Endodermal cell (in vitro differentiated cells): ENCODE measurements at regions not wholly inside any gene's neighbourhood (a gene's known extent, or its start where the extent isn't known, plus 50 kb on each side); places are given as distances from the start of the nearest gene placed in this dataset.

Experiments used
- DNase-seq: peaks from one replicate; pipeline ENCODE4 v3.0.0-alpha.2; 2017
- H3K27ac ChIP-seq: 2 replicates; pipeline ENCODE4 v1.5.1; 2013; ENCODE audit warnings: mild to moderate bottlenecking, low read depth, low read length, moderate library complexity
- H3K27me3 ChIP-seq: 2 replicates; pipeline ENCODE4 v1.6.1; 2013; ENCODE audit warnings: mild to moderate bottlenecking, low read length, moderate library complexity; ENCODE audit not compliant: insufficient read depth, control insufficient read depth, poor library complexity, severe bottlenecking
- H3K36me3 ChIP-seq: 2 replicates; pipeline ENCODE4 v1.7.0; 2013; ENCODE audit warnings: mild to moderate bottlenecking, low read length, moderate library complexity; ENCODE audit not compliant: control insufficient read depth, insufficient read depth
- H3K4me1 ChIP-seq: one replicate; pipeline ENCODE4 v1.7.0; 2013; ENCODE audit warnings: low read length; ENCODE audit not compliant: control insufficient read depth, insufficient read depth
- H3K4me3 ChIP-seq: 2 replicates; pipeline ENCODE4 v1.5.1; 2013; ENCODE audit warnings: mild to moderate bottlenecking, low read length, moderate library complexity
- H3K9ac ChIP-seq: 2 replicates; pipeline ENCODE4 v1.6.1; 2013; ENCODE audit warnings: mild to moderate bottlenecking, low read length, moderate library complexity; ENCODE audit not compliant: poor library complexity, severe bottlenecking; ENCODE audit errors: extremely low read depth
- H3K9me3 ChIP-seq: 2 replicates; pipeline ENCODE4 v1.6.1; 2013; ENCODE audit warnings: mild to moderate bottlenecking, low read length, moderate library complexity; ENCODE audit not compliant: control insufficient read depth
- H3K27ac Mint-ChIP-seq: 2 replicates; pipeline ENCODE4 v1.8.0; 2020; ENCODE audit warnings: mixed read lengths
- H3K27me3 Mint-ChIP-seq: 2 replicates; pipeline ENCODE4 v1.8.0; 2021; ENCODE audit warnings: mild to moderate bottlenecking, mixed read lengths; ENCODE audit not compliant: insufficient read depth
- H3K36me3 Mint-ChIP-seq: 2 replicates; pipeline ENCODE4 v1.8.0; 2020; ENCODE audit warnings: low read depth, mixed read lengths
- H3K4me1 Mint-ChIP-seq: 2 replicates; pipeline ENCODE4 v1.8.0; 2020; ENCODE audit warnings: mixed read lengths
- H3K4me3 Mint-ChIP-seq: 2 replicates; pipeline ENCODE4 v1.8.0; 2020; ENCODE audit warnings: mild to moderate bottlenecking, moderate library complexity, mixed read lengths
- H3K9me3 Mint-ChIP-seq: 2 replicates; pipeline ENCODE4 v1.8.0; 2020; ENCODE audit warnings: mild to moderate bottlenecking, mixed read lengths
- CTCF ChIP-seq: fragments of 200-600 bp; sonication (generic); conservative IDR thresholded peaks from 2 replicates; pipeline ENCODE4 v1.5.0; 2021; ENCODE audit warnings: antibody characterized with exemption, mild to moderate bottlenecking
- WGBS, 2 experiments: methylation state at CpG; one replicate each; pipeline versions ENCODE4 v1.1.5 to v1.1.7; 2013; ENCODE audit warnings: missing lambda C conversion rate in 2 of 2, mixed read lengths in 1 of 2; ENCODE audit not compliant: insufficient coverage in 1 of 2, insufficient read length in 1 of 2; 5-methylcytosine and 5-hydroxymethylcytosine counted together

- Histone ChIP-seq H3K36me3 (no peaks in the 10 kb centered on the region), H3K27me3 (no peaks in the 10 kb centered on the region), H3K9me3 (no peaks in the 10 kb centered on the region), H3K4me1 (no peaks in the 10 kb centered on the region), H3K4me3 (no peak overlapping the region), H3K9ac (no peak overlapping the region), H3K27ac (no peak overlapping the region)
- no peak for DNase-seq
- Mint-ChIP-seq H3K27me3 (no peaks in the 10 kb centered on the region), H3K27ac (no peak overlapping the region), H3K4me3 (no peak overlapping the region), H3K9me3 (peaks cover under 1% of the 10 kb centered on the region), H3K36me3 (no peaks in the 10 kb centered on the region), H3K4me1 (peaks cover 29% of the 10 kb centered on the region)
- TF ChIP-seq CTCF, result no peak
- WGBS, 2 experiments, result 88 to 95% methylated on average over 5 to 6 of the region's 6 CpGs
Observed at GRCh38 chr12:18970603-18971002, 158.9 kb upstream of the PLEKHA5 start.

GRCh38 chr12:18971932-18972331 is 157.6 kb upstream of the PLEKHA5 start:
- Histone ChIP-seq H3K4me3 (no peak overlapping the region), H3K36me3 (no peaks in the 10 kb centered on the region), H3K4me1 (no peaks in the 10 kb centered on the region), H3K9me3 (no peaks in the 10 kb centered on the region), H3K27me3 (no peaks in the 10 kb centered on the region), H3K27ac (no peak overlapping the region), H3K9ac (no peak overlapping the region)
- WGBS, 2 experiments, result 29 to 56% methylated on average over 1 to 3 of the region's 3 CpGs
- no peak for DNase-seq
- Mint-ChIP-seq H3K4me3 (no peak overlapping the region), H3K27ac (no peak overlapping the region), H3K4me1 (peaks cover 26% of the 10 kb centered on the region), H3K36me3 (no peaks in the 10 kb centered on the region), H3K9me3 (peaks cover 11% of the 10 kb centered on the region), H3K27me3 (no peaks in the 10 kb centered on the region)
- TF ChIP-seq CTCF, result no peak

- H3K27me3 ChIP-seq, result no peaks in the 10 kb centered on the region
- no peak overlapping the region for H3K9ac ChIP-seq
- H3K4me1 ChIP-seq, result no peaks in the 10 kb centered on the region
- H3K36me3 Mint-ChIP-seq, result no peaks in the 10 kb centered on the region
- H3K4me3 ChIP-seq, result no peak overlapping the region
- H3K4me1 Mint-ChIP-seq, result peaks cover 20% of the 10 kb centered on the region
- H3K27ac Mint-ChIP-seq, result no peak overlapping the region
- no peak overlapping the region for H3K4me3 Mint-ChIP-seq
- no peaks in the 10 kb centered on the region for H3K27me3 Mint-ChIP-seq
- no peak overlapping the region for H3K27ac ChIP-seq
- no peak for DNase-seq
- H3K9me3 ChIP-seq, result no peaks in the 10 kb centered on the region
- H3K9me3 Mint-ChIP-seq, result peaks cover 26% of the 10 kb centered on the region
- H3K36me3 ChIP-seq, result no peaks in the 10 kb centered on the region
- TF ChIP-seq CTCF, result no peak
- 97 to 100% methylated on average over 1 to 3 of the region's 3 CpGs for WGBS, 2 experiments
Observed at GRCh38 chr12:18975933-18976332, 153.6 kb upstream of the PLEKHA5 start.
